MM.1S (cell line): ENCODE measurements at regions not wholly inside any gene's neighbourhood (a gene's known extent, or its start where the extent isn't known, plus 50 kb on each side); places are given as distances from the start of the nearest gene placed in this dataset.

ENCODE experiments used
- CTCF ChIP-seq: fragments of 300-600 bp; sonication (generic); IDR thresholded peaks from 2 replicates; pipeline ENCODE4 v1.5.1; 2016; ENCODE audit warnings: antibody characterized with exemption, low read length, mixed read lengths
- EZH2 ChIP-seq: fragments of 300-600 bp; sonication (generic); optimal IDR thresholded peaks from 2 replicates; pipeline ENCODE3; 2017; ENCODE audit warnings: low read depth, mild to moderate bottlenecking, antibody characterized with exemption, low read length, mixed read lengths

- TF ChIP-seq CTCF (no peak), EZH2 (no peak)
These were observed 1732.9 kb upstream of the SLC10A2 start for GRCh38 chr13:104799152-104799551.
